Lower leg skin (tissue), 4 donors: ENCODE measurements at regions not wholly inside any gene's neighbourhood (a gene's known extent, or its start where the extent isn't known, plus 50 kb on each side); places are given as distances from the start of the nearest gene placed in this dataset.
A peak's percentile ranks its signal among the peaks of the same experiment; 100 is the strongest.
"Not testable (repeated sequence)": the region's sequence is repeated elsewhere in the genome, so short reads cannot be mapped to it uniquely, and the experiment has no call there.

Source experiments
- DNase-seq, 2 donors: peaks; one replicate each; pipeline ENCODE4 v3.0.0-alpha.2; 2019; ENCODE audit warnings: low spot score in 2 of 2
- H3K4me3 ChIP-seq: fragments of 200-600 bp; sonication (generic); 2 replicates; pipeline ENCODE4 v1.5.1; 2017; ENCODE audit warnings: mild to moderate bottlenecking, low read depth; ENCODE audit not compliant: poor library complexity, severe bottlenecking
- POLR2A ChIP-seq, 2 donors: fragments of 450-650 bp; IDR thresholded peaks; one replicate each; pipeline ENCODE4 v1.6.1; 2016 to 2017; ENCODE audit warnings: antibody characterized with exemption in 2 of 2, mild to moderate bottlenecking in 1 of 2, moderate library complexity in 1 of 2
- WGBS, 2 donors: methylation state at CpG; one replicate each; pipeline ENCODE4 v1.1.5; 2018; 5-methylcytosine and 5-hydroxymethylcytosine counted together
- intact Hi-C: fragments of 100-400 bp; cut with DNase I; formaldehyde crosslinking; loops from one replicate; pipeline ENCODE4 v1.15.0; 2023; ENCODE audit warnings: low total_unique reads
- TF ChIP-seq, protein P1 (sequence below), 3 donors: fragments of 450-650 bp; IDR thresholded peaks; one replicate each; pipeline ENCODE4 v1.5.1; 2016; ENCODE audit warnings: antibody characterized with exemption in 3 of 3, mild to moderate bottlenecking in 3 of 3, moderate library complexity in 2 of 3

DNA sequence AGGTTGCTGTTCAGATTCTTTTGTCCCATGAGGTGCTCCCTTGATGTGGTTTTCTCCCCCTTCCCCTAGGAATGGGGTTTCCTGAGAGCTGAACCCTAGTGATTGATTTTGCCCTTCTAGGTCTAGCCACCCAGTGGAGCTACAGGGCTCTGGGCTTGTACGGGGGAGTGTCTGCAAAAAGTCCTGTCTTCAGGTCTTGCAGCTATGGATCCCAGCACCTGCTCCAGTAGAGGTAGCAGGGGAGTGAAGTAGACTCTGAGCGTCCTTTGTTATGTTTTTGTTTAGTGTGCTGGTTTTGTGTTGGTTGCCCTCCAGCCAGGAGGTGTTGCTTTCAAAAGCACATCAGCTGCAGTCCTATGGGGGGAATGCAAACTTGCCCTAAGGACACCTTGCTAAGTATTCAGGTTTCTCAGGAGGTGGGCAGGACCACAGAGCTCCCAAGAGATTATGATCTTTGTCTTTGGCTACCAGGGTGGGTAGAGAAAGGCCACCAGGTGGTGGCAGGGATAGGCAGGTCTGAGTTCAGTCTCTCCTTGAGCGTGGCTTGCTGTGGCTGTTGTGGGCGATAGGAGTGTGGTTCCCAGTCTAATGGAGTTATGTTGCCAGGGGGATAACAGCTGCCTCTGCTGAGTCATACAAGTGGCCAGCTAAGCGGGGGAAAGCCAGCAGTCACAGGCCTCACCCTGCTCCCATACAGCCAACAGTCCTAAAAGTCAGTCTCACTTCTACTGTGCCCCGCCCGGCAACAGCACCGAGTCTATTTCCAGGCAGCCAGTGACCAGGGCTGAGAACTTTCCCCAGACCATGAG lies 92.4 kb upstream of the JCAD start:
- WGBS, 2 donors, result 48 to 58% methylated on average over 8 of the region's 8 CpGs
- no peak overlapping the region for H3K4me3 ChIP-seq
- no peak for TF ChIP-seq POLR2A (IDR thresholded peaks at IDR 0.05)
- TF ChIP-seq, protein P1, sequence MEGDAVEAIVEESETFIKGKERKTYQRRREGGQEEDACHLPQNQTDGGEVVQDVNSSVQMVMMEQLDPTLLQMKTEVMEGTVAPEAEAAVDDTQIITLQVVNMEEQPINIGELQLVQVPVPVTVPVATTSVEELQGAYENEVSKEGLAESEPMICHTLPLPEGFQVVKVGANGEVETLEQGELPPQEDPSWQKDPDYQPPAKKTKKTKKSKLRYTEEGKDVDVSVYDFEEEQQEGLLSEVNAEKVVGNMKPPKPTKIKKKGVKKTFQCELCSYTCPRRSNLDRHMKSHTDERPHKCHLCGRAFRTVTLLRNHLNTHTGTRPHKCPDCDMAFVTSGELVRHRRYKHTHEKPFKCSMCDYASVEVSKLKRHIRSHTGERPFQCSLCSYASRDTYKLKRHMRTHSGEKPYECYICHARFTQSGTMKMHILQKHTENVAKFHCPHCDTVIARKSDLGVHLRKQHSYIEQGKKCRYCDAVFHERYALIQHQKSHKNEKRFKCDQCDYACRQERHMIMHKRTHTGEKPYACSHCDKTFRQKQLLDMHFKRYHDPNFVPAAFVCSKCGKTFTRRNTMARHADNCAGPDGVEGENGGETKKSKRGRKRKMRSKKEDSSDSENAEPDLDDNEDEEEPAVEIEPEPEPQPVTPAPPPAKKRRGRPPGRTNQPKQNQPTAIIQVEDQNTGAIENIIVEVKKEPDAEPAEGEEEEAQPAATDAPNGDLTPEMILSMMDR (IDR thresholded peaks at IDR 0.05), result no peak
- intact Hi-C loops, result no loop called here
- peak in 1 of 2 donors; percentile 71 for DNase-seq

DNA sequence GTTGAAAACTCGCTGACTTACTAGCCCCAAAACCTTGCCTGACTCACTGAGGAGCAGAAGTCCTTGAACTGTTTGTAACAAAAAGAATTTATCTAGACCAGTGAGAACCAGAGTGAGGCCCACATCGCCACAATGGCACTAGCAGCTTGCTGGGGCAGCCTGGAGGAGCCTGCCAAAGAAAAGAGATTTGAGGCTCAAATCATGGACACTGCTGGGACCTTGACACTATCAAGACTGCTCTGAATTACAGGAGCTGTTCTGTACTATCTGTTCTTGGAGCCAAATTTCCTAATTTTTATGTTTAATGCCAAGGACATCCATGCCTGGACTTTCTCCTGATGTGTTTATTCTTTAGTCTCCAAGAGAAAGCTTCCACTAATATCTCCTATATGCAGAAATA lies 82.0 kb upstream of the JCAD start:
- WGBS, 2 donors, result 84 to 85% methylated on average over 2 of the region's 2 CpGs
- no peak for DNase-seq
- no peak for TF ChIP-seq POLR2A (IDR thresholded peaks at IDR 0.05)
- TF ChIP-seq, protein P1 (IDR thresholded peaks at IDR 0.05), result no peak
- no peak overlapping the region for H3K4me3 ChIP-seq
- intact Hi-C loops, result no loop called here

DNA sequence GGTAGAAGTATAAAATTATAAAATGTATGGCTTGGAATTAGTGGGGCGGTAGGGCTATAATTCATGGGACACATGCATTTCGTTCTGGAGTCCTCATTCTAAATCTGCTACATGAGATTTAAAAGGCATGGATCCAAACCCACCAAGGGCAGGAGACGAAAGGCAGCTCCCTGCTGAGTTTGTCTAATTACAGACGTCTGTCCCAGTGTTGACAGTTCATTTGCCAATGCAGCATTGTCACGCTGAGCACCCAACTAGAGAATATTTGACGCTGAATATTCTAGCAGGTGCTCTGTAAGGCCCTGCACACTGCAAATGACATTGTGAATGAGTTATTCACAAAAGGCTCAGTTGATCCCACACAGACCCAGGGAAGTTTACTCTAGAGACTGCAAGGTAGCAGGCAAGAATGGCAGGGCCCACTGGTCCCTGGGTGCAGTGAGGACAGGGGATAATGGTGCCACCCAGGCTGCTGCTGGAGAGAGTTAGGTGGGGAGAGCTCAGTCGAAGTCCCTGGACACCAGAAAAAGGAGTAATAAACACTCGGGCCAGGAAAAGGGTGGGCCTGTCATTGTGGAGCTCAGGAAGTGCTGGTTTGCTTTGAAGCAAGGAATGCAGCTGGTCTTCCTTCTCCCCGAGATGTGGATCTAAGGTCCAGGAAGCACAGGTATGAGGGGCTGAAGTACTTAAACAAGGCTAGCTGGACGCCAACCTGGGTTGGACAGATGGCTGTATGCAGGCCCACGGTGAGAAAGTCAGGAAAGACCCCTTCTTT lies 75.0 kb upstream of the JCAD start:
- intact Hi-C loops, result no loop called here
- WGBS, 2 donors, result 45 to 65% methylated on average over 11 of the region's 11 CpGs
- TF ChIP-seq, protein P1 (IDR thresholded peaks at IDR 0.05), result no peak
- TF ChIP-seq POLR2A (IDR thresholded peaks at IDR 0.05), result no peak
- DNase-seq, result peak in 1 of 2 donors; percentile 59
- H3K4me3 ChIP-seq, result no peak overlapping the region

DNA sequence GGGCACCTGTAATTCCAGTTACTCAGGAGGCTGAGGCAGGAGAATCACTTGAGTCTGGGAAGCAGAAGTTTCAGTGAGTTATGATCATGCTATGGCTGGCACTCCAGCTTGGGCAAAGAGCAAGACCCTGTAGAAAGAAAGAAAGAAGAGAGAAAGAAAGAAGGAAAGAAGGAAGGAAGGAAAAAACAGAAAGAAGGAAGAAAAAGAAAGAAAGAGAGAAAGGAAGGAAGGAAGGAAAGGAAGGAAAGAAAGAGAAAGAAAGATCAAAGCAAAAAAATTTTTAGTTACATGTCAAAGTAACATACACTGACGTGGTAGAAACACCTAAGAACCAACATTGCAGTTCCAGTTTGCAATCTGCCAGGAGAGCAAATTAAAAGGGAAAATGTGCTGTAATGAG lies 73.8 kb upstream of the JCAD start:
- intact Hi-C loops, result no loop called here
- TF ChIP-seq, protein P1 (IDR thresholded peaks at IDR 0.05), result no peak
- no peak for TF ChIP-seq POLR2A (IDR thresholded peaks at IDR 0.05)
- DNase-seq, result no peak
- no peak overlapping the region for H3K4me3 ChIP-seq
- 60 to 73% methylated on average over 1 of the region's 1 CpG for WGBS, 2 donors

DNA sequence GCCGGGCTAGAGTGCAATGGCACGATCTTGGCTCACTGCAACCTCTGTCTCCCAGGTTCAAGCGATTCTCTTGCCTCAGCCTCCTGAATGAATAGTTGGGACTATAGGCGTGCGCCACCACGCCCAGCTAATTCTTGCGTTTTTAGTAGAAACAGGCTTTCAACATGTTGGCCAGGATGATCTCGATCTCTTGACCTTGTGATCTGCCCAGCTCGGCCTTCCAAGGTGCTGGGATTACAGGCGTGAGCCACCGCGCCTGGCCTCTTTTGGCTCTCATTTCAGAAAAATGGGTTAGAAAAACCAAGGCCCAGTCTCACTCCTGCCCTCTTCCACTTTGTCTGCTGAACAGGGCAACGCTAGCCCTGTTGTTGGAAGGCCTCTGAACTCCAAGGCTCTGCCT lies 72.0 kb upstream of the JCAD start:
- WGBS, 2 donors, result 94 to 97% methylated on average over 13 of the region's 13 CpGs
- intact Hi-C loops, result not testable (repeated sequence)

DNA sequence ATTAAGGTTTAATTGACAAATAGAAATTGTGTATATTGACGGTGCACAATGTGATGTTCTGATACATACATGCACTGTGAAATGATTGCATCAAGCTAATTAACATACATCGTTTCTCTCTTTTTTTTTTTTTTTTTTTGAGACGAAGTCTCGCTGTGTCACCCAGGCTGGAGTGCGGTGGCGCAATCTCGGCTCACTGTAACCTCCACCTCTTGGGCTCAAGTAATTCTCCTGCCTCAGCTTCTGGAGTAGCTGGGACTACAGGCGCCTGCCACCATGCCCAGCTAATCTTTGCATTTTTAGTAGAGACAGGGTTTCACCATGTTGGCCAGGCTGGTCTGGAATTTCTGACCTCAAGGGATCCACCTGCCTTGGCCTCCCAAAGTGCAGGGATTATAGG lies 69.9 kb upstream of the JCAD start:
- H3K4me3 ChIP-seq, intact Hi-C loops: not testable (repeated sequence)
- WGBS, 2 donors, result 90 to 96% methylated on average over 8 of the region's 8 CpGs
- DNase-seq, result peak in 1 of 2 donors; percentile 23

More for the DNA sequence above, 72.0 kb upstream of the JCAD start:
- DNase-seq, result peak in 1 of 2 donors; percentile 62
- H3K4me3 ChIP-seq, result not testable (repeated sequence)
